K562 (cell line): ENCODE measurements at regions not wholly inside any gene's neighbourhood (a gene's known extent, or its start where the extent isn't known, plus 50 kb on each side); places are given as distances from the start of the nearest gene placed in this dataset.

Experiments
- HLTF ChIP-seq: fragments of 450-650 bp; IDR thresholded peaks from 2 replicates; pipeline ENCODE4 v1.6.1; 2016
- MTA3 ChIP-seq: fragments of 450-650 bp; formaldehyde crosslinking; IDR thresholded peaks from 2 replicates; pipeline ENCODE4 v1.6.1; 2017; ENCODE audit warnings: mild to moderate bottlenecking, borderline replicate concordance
- PTTG1 ChIP-seq: fragments of 450-650 bp; IDR thresholded peaks from 2 replicates; pipeline ENCODE4 v1.6.1; 2016; ENCODE audit warnings: low read depth, mild to moderate bottlenecking, missing genetic modification characterization, missing compliant biosample characterization
- SAP30 ChIP-seq: fragments of 200-600 bp; sonication (generic); IDR thresholded peaks from 2 replicates; pipeline ENCODE4 v1.6.1; 2012; ENCODE audit warnings: borderline replicate concordance, low read depth, mild to moderate bottlenecking, moderate library complexity, low read length, control low read depth, inconsistent platforms; ENCODE audit not compliant: insufficient read depth, poor library complexity, severe bottlenecking
- SNRNP70 ChIP-seq: fragments of 200-400 bp; formaldehyde crosslinking; optimal IDR thresholded peaks from 2 replicates; pipeline ENCODE3; 2017; ENCODE audit warnings: low read depth, low read length
- SRSF9 ChIP-seq: fragments of 200-400 bp; formaldehyde crosslinking; IDR thresholded peaks from 2 replicates; pipeline ENCODE4 v1.6.1; 2017; ENCODE audit warnings: low read depth, low read length, borderline replicate concordance
- TCF7 ChIP-seq: sonication (generic); IDR thresholded peaks from 2 replicates; pipeline ENCODE4 v1.6.1; 2016; ENCODE audit warnings: antibody characterized with exemption, borderline replicate concordance
- THRAP3 ChIP-seq: fragments of 450-650 bp; IDR thresholded peaks from 2 replicates; pipeline ENCODE4 v1.6.1; 2016; ENCODE audit warnings: mild to moderate bottlenecking, inconsistent platforms, borderline replicate concordance
- ZFP91 ChIP-seq: sonication (generic); formaldehyde crosslinking; IDR thresholded peaks from 2 replicates; pipeline ENCODE4 v1.8.0; 2022; ENCODE audit warnings: mild to moderate bottlenecking, missing genetic modification reagents
- ZNF668 ChIP-seq: fragments of 250-450 bp; sonication (Bioruptor Pico); IDR thresholded peaks from 2 replicates; pipeline ENCODE4 v1.8.0; 2022; ENCODE audit warnings: mild to moderate bottlenecking, inconsistent platforms
- ZNF740 ChIP-seq, 3 experiments: fragments of 200-800 bp in 1 of 3; sonication (Bioruptor generic) in 1 of 3; sonication (generic) in 1 of 3; formaldehyde crosslinking in 1 of 3; IDR thresholded peaks; 2 replicates each; pipeline versions ENCODE4 v1.6.1 to v1.8.0; 2016 to 2022; ENCODE audit warnings: mild to moderate bottlenecking in 2 of 3, missing compliant biosample characterization in 2 of 3, missing genetic modification characterization in 2 of 3, missing genetic modification reagents in 1 of 3

GRCh38 chrX:95626748-95627147 lies 1057.9 kb upstream of the DIAPH2 start (continued):
- TF ChIP-seq THRAP3 (no peak), ZNF740 (CRISPR knock-in tag; IDR thresholded peaks at IDR 0.05) (no peak), ZNF740 (tag; IDR thresholded peaks at IDR 0.05) (no peak), SAP30 (no peak), SNRNP70 (no peak), ZFP91 (CRISPR knock-in tag) (no peak), HLTF (no peak), TCF7 (no peak), SRSF9 (no peak), ZNF668 (CRISPR knock-in tag) (no peak), PTTG1 (tag) (no peak), MTA3 (no peak)
